Caki2 (cell line): ENCODE measurements at regions not wholly inside any gene's neighbourhood (a gene's known extent, or its start where the extent isn't known, plus 50 kb on each side); places are given as distances from the start of the nearest gene placed in this dataset.

Experiments
- DNase-seq: peaks from one replicate; pipeline ENCODE4 v3.0.0-alpha.2; 2015; ENCODE audit warnings: low read depth
- in situ Hi-C: cut with HindIII; loops from 2 replicates; pipeline ENCODE4 v1.10.0; 2016; ENCODE audit warnings: low sequenced_read_pairs, low pct_unique_long_range_greater_than_20kb, mixed read lengths

GRCh38 chr12:108009442-108010070, 119.5 kb upstream of the WSCD2 start:
- in situ Hi-C loops: no loop called here
- no peak for DNase-seq

- in situ Hi-C loops: no loop called here
- DNase-seq: no peak
Measured at GRCh38 chr12:108016022-108016564, 113.0 kb upstream of the WSCD2 start.

- no peak for DNase-seq
- in situ Hi-C loops: no loop called here
Measured at GRCh38 chr12:108017472-108018057, 111.5 kb upstream of the WSCD2 start.

GRCh38 chr12:108019862-108020261, 109.2 kb upstream of the WSCD2 start:
- DNase-seq: no peak
- in situ Hi-C loops: no loop called here

GRCh38 chr12:108021141-108021540, 107.9 kb upstream of the WSCD2 start:
- DNase-seq: no peak
- in situ Hi-C loops: no loop called here

- no peak for DNase-seq
- in situ Hi-C loops: no loop called here
Measured at GRCh38 chr12:108021949-108022522, 107.1 kb upstream of the WSCD2 start.

GRCh38 chr12:108029051-108029835, 99.8 kb upstream of the WSCD2 start:
- in situ Hi-C loops: no loop called here
- no peak for DNase-seq

- DNase-seq: no peak
- in situ Hi-C loops: no loop called here
Measured at GRCh38 chr12:108033090-108033489, 96.0 kb upstream of the WSCD2 start.

GRCh38 chr12:108035372-108035771, 93.7 kb upstream of the WSCD2 start:
- in situ Hi-C loops: no loop called here

GRCh38 chr12:108037960-108038359, 91.1 kb upstream of the WSCD2 start:
- no peak for DNase-seq
- in situ Hi-C loops: no loop called here

More at GRCh38 chr12:108035372-108035771, 93.7 kb upstream of the WSCD2 start:
- DNase-seq: no peak

- no peak for DNase-seq
- in situ Hi-C loops: no loop called here
Measured at GRCh38 chr12:108039794-108040193, 89.3 kb upstream of the WSCD2 start.

- in situ Hi-C loops: no loop called here
- no peak for DNase-seq
Measured at GRCh38 chr12:108040947-108041346, 88.1 kb upstream of the WSCD2 start.

GRCh38 chr12:108043286-108043685, 85.8 kb upstream of the WSCD2 start:
- in situ Hi-C loops: no loop called here

GRCh38 chr12:108043750-108044533, 85.1 kb upstream of the WSCD2 start:
- no peak for DNase-seq
- in situ Hi-C loops: no loop called here

More at GRCh38 chr12:108043286-108043685, 85.8 kb upstream of the WSCD2 start:
- DNase-seq: no peak

GRCh38 chr12:108046135-108046534, 83.0 kb upstream of the WSCD2 start:
- DNase-seq: no peak
- in situ Hi-C loops: no loop called here

GRCh38 chr12:108046650-108047049, 82.4 kb upstream of the WSCD2 start:
- in situ Hi-C loops: no loop called here
- no peak for DNase-seq

- in situ Hi-C loops: no loop called here
- no peak for DNase-seq
Measured at GRCh38 chr12:108047071-108047550, 82.0 kb upstream of the WSCD2 start.

GRCh38 chr12:108048686-108049085, 80.4 kb upstream of the WSCD2 start:
- DNase-seq: no peak
- in situ Hi-C loops: no loop called here
